Central memory CD8-positive, alpha-beta T cell (primary cell): ENCODE measurements at regions not wholly inside any gene's neighbourhood (a gene's known extent, or its start where the extent isn't known, plus 50 kb on each side); places are given as distances from the start of the nearest gene placed in this dataset.

Experiments
- ATAC-seq: fragments of 150-1000 bp; cut with Tn5 transposase; replicated peaks from 2 replicates; pipeline ENCODE4 v1.10.0; 2022; ENCODE audit warnings: mild to moderate bottlenecking, moderate FRiP score, moderate number of reproducible peaks; ENCODE audit not compliant: poor library complexity, severe bottlenecking; ENCODE audit errors: extremely low read depth
- DNase-seq, 2 donors: peaks; one replicate each; pipeline ENCODE4 v3.0.0; 2021; ENCODE audit warnings: low spot score in 2 of 2
- H3K27ac Mint-ChIP-seq: one replicate; pipeline ENCODE4 v1.8.0; 2022; ENCODE audit warnings: low read depth, mild to moderate bottlenecking, moderate library complexity, mixed read lengths
- H3K27me3 Mint-ChIP-seq: one replicate; pipeline ENCODE4 v1.8.0; 2022; ENCODE audit warnings: mixed read lengths
- H3K36me3 Mint-ChIP-seq: one replicate; pipeline ENCODE4 v1.8.0; 2022; ENCODE audit warnings: mild to moderate bottlenecking, moderate library complexity, mixed read lengths; ENCODE audit not compliant: insufficient read depth
- H3K4me1 Mint-ChIP-seq: one replicate; pipeline ENCODE4 v1.8.0; 2022; ENCODE audit warnings: mixed read lengths
- H3K4me3 Mint-ChIP-seq: one replicate; pipeline ENCODE4 v1.8.0; 2022; ENCODE audit warnings: mild to moderate bottlenecking, moderate library complexity, mixed read lengths
- H3K9me3 Mint-ChIP-seq: one replicate; pipeline ENCODE4 v1.8.0; 2022; ENCODE audit warnings: mixed read lengths

DNA sequence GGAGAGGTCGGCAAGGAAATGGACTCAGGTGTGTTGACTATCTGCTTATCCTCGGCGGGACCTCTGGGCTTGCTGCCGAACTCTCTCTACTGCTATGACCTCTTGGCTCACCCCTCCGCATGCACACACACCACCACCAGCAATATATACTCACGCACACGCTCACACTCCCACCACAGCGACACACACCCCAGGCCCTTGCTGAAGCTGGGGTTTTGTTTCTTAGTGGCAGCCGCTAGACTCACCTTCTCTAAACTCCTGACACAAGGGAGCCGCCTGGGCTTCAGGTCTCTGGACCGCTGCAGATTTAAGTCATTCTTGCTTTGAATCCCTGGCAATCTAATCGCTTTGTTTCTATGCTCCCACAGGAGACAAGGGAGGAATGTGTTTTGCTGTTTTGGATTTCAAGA lies 59.4 kb upstream of the BACH2 start:
- peaks cover 10% of the 10 kb centered on the region for H3K27me3 Mint-ChIP-seq
- DNase-seq, result no peak
- ATAC-seq, result no peak
- no peak overlapping the region for H3K27ac Mint-ChIP-seq
- peaks cover 3% of the 10 kb centered on the region for H3K4me1 Mint-ChIP-seq
- H3K36me3 Mint-ChIP-seq, result no peaks in the 10 kb centered on the region
- no peaks in the 10 kb centered on the region for H3K9me3 Mint-ChIP-seq
- no peak overlapping the region for H3K4me3 Mint-ChIP-seq

DNA sequence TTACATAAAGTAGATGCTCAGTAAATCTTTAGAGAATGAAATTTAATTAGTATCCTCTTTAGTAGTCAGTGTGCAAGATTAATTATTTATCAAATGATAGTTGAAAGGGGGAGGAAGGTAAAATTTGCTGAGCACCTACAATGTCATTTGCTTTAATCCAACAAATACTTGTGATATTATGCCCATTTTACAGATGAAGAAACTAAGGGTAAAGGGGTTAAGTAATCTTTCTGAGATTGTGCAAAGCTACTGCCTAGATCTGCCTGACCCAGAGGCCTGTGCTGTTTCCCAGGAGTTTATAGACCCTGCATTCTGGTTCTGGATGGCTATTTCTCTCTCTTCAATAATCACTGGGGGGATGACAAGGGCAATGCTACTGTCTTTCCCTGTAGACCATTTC lies 58.3 kb upstream of the BACH2 start:
- Mint-ChIP-seq H3K36me3 (peaks cover 2% of the 10 kb centered on the region), H3K27me3 (peaks cover 10% of the 10 kb centered on the region), H3K4me3 (no peak overlapping the region), H3K4me1 (peaks cover 13% of the 10 kb centered on the region), H3K9me3 (no peaks in the 10 kb centered on the region), H3K27ac (no peak overlapping the region)
- no peak for ATAC-seq
- DNase-seq, result no peak

DNA sequence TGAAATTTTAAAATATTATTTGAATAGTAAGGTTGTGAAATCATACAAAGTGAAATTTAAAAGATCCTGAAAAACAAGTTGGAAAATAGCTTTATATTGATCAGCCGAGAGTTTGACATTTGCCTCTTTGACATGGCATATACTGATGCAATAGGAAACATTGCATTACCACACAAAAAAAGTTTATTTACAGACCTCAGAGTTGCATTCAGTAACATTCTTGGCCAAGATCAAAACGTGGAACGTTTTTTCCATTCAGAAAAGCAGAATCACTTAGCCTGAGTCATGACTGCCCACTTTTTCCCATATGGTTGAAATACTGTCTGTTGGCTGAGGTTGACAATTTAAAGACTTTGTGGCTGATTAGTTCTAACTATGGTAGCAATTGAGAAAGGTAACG lies 55.1 kb upstream of the BACH2 start:
- H3K4me3 Mint-ChIP-seq, result no peak overlapping the region
- no peak for DNase-seq
- H3K4me1 Mint-ChIP-seq, result peaks cover 13% of the 10 kb centered on the region

DNA sequence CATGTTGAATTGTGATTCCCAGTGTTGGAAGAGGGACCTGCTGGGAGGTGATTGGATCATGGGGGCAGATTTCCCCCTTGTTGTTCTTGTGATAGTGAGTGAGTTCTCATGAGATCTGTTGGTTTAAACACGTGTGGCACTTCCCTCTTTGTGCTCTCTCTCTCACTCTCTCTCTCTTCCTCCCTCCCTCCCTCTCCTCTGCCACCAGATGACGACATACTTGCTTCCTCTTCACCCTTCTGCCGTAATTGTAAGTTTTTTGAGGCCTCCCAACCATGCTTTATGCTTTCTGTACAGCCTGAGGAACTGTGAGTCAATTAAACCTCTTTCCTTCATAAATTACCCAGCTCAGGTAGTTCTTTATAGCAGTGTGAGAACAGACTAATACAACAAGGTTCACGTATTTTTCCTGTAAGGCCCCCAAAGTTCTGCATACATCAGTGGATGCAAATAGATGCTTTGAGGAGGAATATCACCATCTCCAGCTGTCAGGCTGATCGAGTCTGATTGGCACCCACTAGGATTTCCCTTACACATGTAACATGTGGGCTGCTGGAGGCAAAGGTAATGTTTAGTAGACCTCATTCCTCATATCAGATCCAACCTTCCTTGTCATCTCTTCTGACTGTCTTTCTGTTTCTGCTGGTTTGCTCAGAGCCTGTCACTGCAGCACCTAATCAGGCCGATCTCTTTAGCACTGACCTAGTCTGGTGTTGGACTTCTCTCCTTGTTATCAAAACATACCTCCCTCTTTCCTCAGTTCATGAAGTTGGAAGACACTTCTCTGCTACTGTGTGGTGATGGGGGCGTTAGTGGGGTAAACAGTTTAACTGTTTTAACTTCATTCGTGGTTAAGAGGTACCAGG lies 54.3 kb upstream of the BACH2 start:
- Mint-ChIP-seq H3K27me3 (peaks cover 23% of the 10 kb centered on the region), H3K4me1 (peaks cover 13% of the 10 kb centered on the region), H3K4me3 (peak overlapping the region; percentile 2), H3K9me3 (no peaks in the 10 kb centered on the region), H3K27ac (peak overlapping the region; percentile 58), H3K36me3 (peaks cover 2% of the 10 kb centered on the region)
- peak in 1 of 2 donors; percentile 37 for DNase-seq
- ATAC-seq, result peak; percentile 95

More for the DNA sequence above, 55.1 kb upstream of the BACH2 start:
- no peak for ATAC-seq
- Mint-ChIP-seq H3K36me3 (peaks cover 2% of the 10 kb centered on the region), H3K27me3 (peaks cover 21% of the 10 kb centered on the region), H3K27ac (no peak overlapping the region), H3K9me3 (no peaks in the 10 kb centered on the region)

DNA sequence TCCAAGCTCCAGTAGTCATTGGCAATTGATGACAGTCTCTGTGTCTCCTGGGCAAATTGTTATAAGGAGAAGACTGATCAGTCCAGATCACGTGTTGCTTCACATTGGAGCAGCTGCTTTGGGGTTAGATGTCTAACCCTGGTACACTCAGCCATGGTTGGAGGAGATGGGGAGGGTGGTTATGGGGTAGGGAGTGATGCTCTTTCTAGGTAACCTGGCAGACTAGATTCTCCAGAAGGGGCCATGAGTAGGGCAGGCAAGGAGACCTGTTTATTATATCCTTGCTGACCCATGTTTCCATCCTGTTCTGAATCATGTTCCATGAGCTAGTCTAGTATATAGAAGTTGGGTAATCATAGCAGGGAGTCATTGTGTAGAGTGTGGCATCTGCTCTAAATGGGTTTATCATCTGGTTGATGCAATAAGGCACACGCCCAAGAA lies 50.8 kb upstream of the BACH2 start:
- Mint-ChIP-seq H3K9me3 (no peaks in the 10 kb centered on the region), H3K4me1 (peaks cover 13% of the 10 kb centered on the region), H3K36me3 (peaks cover 2% of the 10 kb centered on the region), H3K27ac (no peak overlapping the region), H3K27me3 (peaks cover 31% of the 10 kb centered on the region), H3K4me3 (no peak overlapping the region)
- DNase-seq (no peak), ATAC-seq (no peak)

DNA sequence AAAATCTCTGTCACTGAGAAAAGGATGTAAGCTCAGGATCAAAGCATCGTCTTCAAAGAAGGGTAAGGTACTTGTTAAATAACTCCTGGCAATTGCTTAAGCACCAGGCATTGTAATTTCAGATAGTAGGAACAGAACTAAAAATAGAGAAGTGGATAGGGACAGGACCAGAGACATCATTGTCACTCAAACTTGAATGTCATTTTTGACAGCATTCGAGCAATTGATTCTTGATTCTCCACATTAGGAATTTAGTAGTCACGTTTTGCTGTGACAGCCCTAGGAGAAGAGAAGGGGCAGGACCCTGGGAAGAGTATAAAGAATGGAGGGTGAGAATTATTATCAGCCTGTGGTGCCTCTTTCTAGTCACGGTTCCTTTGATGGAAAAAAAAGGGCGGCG lies 50.1 kb upstream of the BACH2 start:
- H3K36me3 Mint-ChIP-seq, result peaks cover 2% of the 10 kb centered on the region
- DNase-seq, result no peak
- H3K27me3 Mint-ChIP-seq, result peaks cover 31% of the 10 kb centered on the region
- H3K4me1 Mint-ChIP-seq, result peaks cover 13% of the 10 kb centered on the region
- H3K4me3 Mint-ChIP-seq, result no peak overlapping the region
- no peak overlapping the region for H3K27ac Mint-ChIP-seq
- no peaks in the 10 kb centered on the region for H3K9me3 Mint-ChIP-seq
- no peak for ATAC-seq
